HPDE6-E6E7 (cell line): ENCODE measurements at regions not wholly inside any gene's neighbourhood (a gene's known extent, or its start where the extent isn't known, plus 50 kb on each side); places are given as distances from the start of the nearest gene placed in this dataset.
"Not testable (repeated sequence)": the region's sequence is repeated elsewhere in the genome, so short reads cannot be mapped to it uniquely, and the experiment has no call there.

Experiments used
- DNase-seq: peaks from one replicate; pipeline ENCODE4 v3.0.0; 2011; ENCODE audit warnings: missing footprints; ENCODE audit errors: extremely low spot score

DNA sequence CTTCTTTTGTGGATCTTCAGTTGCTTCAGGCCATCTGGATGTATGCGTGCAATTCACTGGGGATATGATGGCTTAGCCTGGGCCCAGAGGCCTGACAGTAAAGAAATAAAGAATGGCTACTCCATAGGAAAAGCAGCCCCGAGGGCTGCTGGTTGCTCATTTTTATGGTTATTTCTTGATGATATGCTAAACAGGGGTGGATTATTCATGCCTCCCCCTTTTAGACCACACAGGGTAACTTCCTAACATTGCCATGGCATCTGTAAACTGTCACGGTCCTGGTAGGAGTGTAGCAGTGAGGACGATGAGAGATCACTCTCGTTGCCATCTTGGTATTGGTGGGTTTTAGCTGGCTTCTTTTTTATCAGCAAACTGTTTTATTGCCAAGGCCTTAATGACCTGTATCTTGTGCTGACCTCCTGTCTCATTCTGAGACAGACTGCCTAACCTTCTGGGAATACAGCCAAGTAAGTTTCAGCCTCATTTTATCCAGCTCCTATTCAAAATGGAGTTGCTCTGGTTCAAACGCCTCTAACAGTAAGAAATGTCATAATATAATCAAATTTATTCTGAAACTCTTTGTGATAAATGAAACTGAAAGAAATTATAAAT lies 60.5 kb downstream of the DSEL start:
- DNase-seq: no peak

DNA sequence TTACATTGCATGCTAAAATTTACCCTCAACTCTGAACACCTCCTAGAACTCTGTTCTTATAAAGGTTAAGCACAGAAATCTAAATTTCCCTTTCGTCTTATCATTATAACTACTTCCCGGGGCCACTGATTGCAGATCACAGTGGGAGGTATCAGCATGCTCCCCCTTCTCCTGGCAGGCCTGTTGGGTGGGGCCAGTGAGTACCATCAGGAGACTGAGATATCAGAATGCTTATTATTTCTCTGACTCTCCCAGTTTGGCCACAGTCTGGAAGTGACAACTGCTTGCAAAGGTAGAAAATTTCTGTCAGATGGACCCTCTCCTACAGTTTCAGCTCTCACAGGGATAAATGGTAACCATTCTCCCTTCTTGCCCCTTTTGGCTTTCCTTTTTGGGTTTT lies 62.6 kb downstream of the DSEL start:
- no peak for DNase-seq

DNA sequence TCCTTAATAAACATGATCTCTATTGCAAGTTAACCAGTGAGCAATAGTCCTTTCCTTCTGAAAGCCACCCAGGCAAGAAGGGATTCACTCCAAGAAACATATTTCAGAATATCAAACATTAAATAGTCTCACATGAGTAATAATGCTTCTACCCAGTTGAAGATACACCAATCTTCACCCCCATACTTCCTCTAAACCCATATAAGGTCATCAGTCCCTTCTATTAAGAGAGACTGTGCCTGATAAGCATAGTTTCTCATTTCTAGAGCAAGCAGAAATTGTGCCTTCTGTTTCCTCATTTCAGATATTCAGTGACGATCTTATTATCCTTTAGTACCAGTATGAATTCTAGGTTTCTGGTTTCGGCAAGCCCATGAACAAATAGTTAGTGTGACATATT lies 64.6 kb downstream of the DSEL start:
- no peak for DNase-seq

DNA sequence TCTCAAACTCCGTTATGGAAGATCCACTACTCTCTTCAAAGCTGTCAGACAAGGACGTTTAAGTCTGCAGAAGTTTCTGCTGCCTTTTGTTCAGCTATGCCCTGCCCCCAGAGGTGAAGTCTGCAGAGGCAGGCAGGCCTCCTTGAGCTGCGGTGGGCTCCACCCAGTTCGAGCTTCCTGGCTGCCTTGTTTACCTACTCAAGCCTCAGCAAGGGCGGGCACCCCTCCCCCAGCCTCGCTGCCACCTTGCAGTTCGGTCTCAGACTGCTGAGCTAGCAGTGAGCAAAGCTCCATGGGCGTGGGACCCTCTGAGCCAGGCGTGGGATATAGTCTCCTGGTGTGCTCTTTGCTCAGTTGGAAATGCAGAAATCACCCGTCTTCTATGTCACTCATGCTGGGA lies 65.4 kb downstream of the DSEL start:
- not testable (repeated sequence) for DNase-seq

DNA sequence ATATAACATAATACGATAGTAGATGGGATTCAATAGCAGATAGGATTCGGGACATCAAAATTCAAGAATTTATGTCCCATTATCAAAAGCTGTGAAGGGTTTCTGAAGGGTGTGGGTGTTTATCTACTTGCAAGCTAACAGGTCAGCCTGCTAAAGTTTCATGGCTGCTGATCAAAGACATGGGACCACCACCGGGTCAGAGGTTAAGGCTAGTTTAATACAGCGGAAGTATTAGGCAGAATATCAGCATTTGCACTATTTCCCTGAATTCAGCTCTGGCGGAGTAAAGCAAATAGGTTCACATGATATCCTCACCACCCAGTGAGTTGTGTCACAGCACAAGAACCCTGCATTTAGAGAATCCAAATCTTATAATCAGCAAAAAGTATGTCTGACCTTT lies 82.5 kb downstream of the DSEL start:
- no peak for DNase-seq

DNA sequence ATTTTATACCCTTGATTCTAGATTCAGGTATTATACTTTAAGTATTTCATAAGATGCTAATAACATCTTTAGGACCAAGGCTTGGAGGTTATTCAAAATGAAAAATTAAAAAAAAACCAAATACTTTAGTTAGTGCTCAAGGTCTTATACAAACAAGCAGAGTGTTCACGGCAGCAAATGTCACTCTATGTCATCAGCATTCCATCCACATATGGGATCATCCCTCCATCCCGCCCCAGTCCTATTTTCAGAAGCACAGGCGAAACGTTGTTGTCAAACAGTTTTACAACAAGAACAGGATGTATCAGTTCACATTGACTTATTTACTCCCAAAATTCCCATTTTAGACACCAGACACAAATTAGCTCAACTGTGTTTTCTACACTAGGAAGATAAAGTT lies 83.7 kb downstream of the DSEL start:
- no peak for DNase-seq

DNA sequence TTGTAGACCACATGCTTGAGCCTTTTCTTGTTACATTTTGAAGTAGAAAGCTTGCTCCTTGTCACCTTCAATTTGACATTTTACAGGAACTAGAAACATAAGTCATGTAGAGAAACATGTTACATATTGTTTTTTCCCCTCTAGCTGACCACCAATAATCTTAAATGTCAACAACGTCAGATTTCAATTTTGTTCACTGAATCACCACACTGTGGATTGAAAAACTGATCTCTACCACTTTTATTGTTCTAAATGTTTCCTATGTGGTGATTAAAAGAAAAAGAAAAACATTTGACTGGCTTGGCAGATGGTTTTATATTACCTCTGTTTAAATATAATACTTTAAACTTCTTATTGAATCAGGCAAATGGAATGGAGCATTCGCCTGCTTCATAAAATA lies 87.7 kb downstream of the DSEL start:
- DNase-seq: no peak

DNA sequence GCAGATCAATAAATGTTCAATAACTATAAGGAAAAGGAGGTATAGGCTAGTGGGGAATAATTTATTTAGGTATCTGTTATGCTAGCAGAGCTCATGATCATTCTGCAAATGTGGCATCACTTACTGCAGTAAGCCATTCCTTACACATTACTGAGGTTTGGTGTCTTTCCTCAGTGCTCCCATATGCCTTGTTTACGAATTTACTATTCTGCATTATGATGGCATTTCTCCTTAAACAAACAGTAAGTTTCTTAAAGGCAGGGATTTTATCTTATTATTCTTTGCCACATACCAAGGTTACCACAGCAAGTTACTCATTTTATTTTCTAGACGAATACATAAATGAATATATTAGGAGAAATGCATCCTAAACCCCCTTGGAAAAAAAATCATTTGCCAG lies 88.4 kb downstream of the DSEL start:
- no peak for DNase-seq

DNA sequence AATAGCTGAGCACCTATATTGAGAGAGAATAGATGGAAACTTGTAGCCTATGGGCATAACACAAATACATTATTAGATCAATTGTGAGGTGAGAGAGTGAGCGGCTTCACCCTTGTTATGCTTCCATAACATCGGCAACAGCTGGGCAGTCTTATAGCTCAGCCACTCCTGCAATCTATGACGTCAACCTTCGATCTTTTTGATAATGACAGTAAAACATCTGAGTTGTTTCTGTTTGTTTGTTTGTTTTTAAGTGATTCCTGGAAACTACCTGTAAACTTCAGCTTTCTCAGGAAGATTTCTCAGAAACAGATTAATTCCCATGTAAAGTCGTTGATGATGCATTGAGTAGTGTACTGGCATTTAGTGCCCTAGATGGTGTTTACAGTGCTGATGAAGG lies 90.0 kb downstream of the DSEL start:
- DNase-seq: no peak

DNA sequence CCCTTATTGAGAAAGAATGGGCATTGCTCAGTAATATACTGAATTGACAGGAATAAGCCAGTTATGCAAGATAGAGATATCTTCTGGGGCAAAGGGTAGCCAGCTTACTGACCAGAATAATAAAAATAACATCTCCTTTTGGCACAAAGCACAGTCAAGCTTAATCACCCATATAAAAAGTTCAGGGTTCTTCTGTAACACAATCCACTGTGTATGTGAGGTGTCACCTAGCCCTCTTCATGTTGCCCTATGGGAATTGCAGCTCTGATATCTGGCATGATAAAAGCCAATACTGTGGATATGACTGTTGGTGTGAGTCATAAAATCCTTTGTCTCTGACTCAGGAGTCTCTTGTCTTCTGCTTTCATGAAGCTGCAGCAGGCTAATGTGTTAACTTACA lies 90.8 kb downstream of the DSEL start:
- peak; percentile 63 for DNase-seq

DNA sequence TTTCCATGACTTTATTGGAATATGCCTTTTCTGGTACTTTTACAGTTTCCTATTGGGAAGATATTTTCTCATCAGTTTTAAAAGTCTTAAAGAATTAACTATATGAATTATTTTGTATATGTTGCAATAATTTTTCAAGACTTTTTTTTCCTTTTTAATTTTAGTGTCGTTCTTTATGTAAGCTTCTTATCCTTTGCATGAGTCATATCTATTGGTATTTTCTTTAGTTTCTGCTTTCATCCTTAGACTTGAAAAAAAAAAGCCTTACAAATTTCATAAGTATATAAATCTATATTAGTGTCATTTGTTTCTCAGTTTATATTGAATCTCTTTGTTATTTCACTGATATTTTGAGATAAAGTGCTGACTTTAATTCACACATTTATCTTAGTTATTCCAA lies 94.9 kb downstream of the DSEL start:
- DNase-seq: no peak

DNA sequence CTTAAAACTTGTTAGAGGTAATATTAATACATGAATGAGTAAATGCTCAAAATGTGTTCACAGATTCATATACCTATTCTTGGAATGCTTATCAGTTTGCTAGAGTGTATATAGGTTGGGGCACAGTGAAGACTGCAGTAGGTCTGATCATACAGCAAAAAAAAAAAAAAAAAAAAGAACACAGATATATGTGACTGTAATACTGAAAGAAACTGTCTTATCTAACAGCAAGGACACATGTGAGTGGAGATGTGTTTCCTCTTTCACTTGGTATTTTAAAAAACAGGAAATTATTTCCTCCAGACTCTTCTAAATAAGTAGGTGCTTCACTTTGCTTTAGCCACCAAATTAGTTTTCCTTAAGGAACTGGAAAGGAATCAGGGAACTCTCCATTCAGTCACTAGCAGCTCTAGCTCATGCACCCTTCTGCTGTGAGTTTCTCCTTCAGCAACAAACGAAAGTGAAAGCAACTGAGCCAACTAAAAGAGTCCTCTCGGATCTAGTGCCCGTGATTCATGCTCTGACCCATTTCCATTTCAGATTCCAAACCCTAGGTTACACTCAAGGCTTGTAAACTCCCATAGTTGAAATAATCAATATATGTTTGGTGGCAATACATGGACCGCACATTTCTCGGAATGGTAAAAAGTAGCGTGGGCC lies 98.5 kb downstream of the DSEL start:
- peak; percentile 45 for DNase-seq

DNA sequence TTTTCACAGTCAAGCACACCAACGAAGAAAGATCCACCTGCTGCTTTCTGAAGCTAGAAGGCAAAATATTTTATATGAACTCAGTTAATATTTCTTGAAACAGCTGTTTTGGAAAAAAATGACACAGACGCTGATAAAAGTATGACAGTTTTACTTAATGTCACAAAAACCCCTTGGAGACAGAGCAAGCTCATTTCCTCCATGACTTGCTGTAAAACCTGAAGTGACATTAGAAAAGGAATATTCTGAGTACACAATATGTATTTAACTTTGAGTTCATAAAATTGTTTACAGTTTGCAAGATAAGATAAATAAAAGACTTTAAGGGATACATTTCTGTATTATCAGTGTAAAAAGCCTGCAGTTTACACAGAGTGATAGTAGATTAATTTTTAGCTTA lies 105.4 kb downstream of the DSEL start:
- DNase-seq: no peak

DNA sequence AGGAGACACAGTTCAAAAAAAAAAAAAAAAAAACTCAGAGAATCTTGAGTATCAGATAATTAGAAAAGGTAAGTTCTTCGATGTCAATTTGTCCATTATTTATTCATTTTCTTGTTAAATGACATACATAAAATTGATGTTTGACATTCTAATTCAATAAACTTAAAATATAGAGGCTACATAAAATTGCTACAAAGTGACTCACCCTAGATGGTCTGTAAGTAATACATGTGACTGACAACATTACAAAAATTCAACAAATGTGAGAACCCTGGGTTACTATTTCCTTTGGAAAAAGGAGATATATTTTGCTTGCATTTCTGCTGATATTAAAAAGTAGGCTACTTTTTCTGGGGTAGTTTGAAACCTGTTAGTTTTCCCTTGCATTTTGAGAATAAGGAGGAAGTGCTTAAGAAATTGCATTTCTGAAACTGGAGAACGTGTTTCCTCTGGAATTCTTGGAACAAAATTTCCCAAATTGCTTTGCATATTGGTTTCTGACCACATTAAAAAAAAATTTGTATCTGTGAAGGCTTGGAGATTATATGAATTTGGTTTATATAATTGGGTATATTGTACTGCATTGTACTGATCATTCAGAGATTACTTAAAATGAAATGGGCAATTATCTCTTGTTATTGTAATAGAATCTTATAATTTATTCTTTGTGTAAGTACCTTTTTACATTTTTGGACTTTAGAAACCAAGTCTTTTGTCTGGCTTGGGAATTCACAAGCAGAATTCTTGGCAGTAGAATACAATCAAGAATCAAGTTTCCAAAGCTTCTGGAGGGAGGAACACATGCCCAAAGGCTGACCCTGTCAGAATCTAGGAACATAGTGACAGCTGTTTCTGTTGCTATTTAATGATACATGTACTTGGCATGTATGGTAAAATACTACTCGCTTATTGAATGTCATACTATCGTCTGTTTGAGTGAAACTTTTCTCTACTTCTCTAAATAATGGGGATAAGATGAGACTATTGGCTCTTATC lies 106.1 kb downstream of the DSEL start:
- DNase-seq: no peak

DNA sequence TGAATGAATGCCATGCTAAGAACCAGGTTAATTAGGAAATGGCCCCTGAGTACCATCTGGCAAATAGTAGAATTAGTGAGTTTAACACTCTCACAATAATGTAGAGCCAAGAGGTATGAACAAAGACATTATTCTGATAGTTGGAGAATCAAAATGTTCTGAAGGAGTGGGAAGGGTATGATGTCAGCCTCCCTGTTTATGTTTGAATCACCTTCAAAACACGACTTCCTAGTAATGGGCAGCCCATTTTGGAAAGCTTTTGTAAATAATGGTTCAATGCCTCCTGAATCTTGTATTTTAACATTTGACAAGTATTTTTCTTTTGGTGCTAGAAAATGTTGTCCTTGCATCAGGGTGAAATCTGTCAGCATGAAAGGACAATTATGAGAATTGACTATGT lies 108.3 kb downstream of the DSEL start:
- DNase-seq: no peak

DNA sequence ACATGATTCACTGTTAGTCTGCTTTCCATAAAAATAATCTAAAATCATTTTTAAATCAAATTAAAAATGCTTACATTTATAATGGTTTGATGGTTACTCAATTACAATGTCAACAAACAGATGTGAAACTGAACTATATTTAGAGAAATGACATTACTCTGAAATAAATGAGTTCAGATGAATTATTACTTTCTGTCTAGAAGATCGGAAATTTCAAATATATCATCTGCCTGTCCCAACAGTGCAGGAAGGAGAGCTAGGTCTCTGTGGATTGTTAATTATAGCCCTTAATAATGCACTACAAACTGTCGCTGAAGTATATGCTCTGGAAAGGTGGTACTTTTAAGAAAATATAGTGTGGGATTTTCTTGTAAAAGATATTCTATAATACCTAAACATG lies 109.8 kb downstream of the DSEL start:
- DNase-seq: no peak

DNA sequence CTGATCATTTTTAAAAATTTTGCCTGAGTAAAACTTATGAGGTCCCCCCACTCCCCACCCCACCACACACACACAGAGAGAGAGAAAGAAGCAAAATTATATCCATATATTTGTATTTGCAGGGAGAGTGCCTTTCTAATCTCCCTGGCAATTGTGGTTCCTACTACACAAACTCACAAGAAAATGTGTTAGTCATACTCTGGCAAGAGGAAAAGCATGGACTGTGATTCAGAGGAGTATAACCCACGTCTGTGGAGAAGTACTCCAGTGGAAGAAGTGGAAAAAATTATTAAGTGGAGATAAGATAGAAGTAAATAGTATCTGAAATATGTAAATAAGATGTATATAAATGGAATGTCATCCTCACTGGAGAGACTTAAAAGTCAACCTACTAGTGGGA lies 114.0 kb downstream of the DSEL start:
- no peak for DNase-seq

DNA sequence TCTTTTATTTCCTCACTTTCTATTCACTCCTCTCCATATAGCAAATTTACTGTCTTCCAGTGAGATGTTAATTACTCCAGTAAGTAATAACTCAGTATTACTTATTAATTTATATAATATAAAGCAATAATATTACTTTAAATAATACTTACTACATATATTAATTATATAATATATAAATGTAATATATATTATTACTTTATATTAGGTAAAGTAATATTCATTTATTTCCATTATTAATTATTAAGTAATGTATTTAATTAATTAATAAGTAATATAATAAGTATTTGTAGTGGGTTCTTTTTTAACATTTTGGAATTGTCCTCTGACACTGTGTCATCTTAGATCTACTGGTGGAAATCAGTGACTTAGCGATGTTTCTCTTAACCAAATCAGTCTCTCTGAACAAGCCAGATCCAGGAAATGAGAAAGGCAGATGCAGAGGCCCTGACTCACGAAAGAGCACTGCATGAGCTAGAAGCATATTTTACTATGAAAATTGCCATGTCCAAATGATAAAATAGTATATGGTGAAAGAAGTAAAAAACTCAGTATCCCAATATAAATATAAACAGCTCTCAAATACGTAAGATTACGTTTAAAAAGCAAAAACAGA lies 115.9 kb downstream of the DSEL start:
- DNase-seq: no peak

DNA sequence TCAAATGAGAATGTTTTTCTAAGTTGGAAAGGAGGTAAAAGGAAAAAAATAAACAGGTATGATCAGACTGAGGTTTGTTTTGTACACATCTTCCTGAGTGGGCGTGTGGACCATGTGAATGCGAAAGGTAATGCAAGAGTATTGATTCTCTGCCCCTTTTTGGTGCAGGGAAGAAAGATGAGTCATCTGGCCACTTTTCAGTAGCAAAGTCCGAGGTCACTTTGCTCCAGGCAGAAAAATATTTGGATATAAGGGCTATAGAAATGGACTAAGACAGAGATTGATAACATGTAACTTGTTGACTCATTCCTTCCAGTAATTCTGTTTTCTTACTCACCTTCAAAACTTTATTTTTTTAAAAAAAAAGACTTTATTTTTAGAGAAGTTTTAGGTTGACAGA lies 130.5 kb downstream of the DSEL start:
- no peak for DNase-seq

DNA sequence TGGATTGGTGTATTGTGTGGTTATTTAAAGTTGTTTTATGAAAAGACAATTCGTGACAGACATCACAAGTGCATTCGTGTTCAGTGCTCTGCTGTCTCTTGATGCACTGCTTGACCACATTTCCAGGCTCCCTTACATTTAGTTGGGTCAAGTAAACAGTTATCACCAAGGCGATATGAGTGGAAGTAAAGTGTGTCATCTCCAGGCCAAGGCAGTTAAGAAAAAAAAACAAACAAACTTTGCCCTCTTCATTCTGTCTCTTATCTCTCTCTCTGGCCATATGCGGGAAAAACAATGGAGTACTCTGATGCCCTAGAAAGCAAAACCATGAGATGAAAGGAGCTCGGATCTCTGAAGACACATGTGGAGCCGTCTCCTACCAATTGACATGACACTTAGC lies 131.1 kb downstream of the DSEL start:
- DNase-seq: no peak

DNA sequence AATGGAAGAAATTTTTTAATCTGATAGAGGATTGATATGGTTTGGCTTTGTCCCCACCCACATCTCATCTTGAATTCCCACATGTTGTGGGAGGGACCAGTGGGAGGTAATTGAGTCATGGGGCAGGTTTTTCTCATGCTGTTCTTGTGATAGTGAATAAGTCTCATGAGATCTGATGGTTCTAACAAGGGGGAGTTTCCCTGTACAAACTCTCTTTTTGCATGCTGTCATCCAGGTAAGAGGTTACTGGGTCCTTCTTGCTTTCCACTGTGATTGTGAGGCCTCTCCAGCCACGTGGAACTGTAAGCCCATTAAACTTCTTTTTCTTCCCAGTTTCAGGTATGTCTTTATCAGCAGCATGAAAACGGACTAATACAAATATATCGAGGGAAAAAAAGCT lies 132.5 kb downstream of the DSEL start:
- DNase-seq: not testable (repeated sequence)

DNA sequence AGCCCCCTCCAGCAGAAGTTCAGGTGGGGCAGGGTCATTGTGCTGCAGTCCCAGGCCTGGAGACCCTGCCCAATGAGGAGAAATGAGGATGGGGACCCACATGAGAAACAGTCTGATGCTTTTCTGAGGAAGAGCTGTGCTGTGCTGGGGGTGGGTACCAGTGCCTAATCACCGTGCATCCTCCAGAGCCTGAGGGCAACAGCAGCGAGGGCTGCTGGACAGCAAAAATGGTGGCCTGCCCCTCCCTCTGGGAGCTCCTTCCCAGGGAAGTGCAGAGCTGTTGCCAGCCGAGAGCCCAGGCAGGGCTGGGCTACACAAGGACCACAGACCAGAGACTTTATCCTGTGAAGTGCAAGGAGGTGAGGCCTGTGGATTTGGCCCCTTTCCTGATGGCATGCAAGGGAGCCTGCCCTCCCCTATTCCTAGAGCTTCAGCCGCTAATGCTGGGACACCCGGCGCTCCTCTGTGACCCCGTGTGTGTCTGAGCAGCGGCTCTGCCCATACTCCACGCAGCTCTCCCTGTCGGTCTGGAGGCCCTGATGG lies 134.8 kb downstream of the DSEL start:
- no peak for DNase-seq
